Endothelial cell of umbilical vein (primary cell): ENCODE measurements at regions not wholly inside any gene's neighbourhood (a gene's known extent, or its start where the extent isn't known, plus 50 kb on each side); places are given as distances from the start of the nearest gene placed in this dataset.

Source experiments
- BruUV-seq: library from RNA; stranded (reverse); fragments of 400-500 nt; replicated peaks from 2 replicates; lab custom pipeline; 2021; lab: Mats Ljungman, UMichigan
- CTCF ChIA-PET: fragments of 300-600, 350-600 bp; sonication (Branson Sonifier 250); formaldehyde crosslinking; loops from one replicate; lab custom pipeline; 2021; ENCODE audit warnings: antibody characterized with exemption, inconsistent platforms; lab: Charles Lee
- POLR2A ChIA-PET: fragments of 300-600, 350-600 bp; sonication (Branson Sonifier 250); formaldehyde crosslinking; loops from one replicate; lab custom pipeline; 2021; ENCODE audit warnings: antibody characterized with exemption, inconsistent platforms; lab: Charles Lee
- DNase-seq: peaks from one replicate; pipeline ENCODE4 v3.0.0-alpha.2; 2011; ENCODE audit warnings: low read depth, low spot score
- FAIRE-seq: peaks from 2 replicates; lab custom pipeline; 2011; peaks lifted over from hg19 to GRCh38; lab: Jason Lieb, UNC
- H2AFZ ChIP-seq: 2 replicates; pipeline ENCODE4 v1.6.0; 2012; ENCODE audit warnings: low read depth, low read length, control low read depth, inconsistent platforms
- H3K27ac ChIP-seq: 2 replicates; pipeline ENCODE4 v1.5.1; 2011; ENCODE audit warnings: low read depth, mild to moderate bottlenecking, control low read depth, low read length, moderate library complexity; ENCODE audit not compliant: insufficient read depth
- H3K27me3 ChIP-seq, 2 experiments: 2 replicates each; pipeline versions ENCODE4 v1.6.0 to v1.6.1; 2011; ENCODE audit warnings: low read length in 2 of 2, mixed read lengths in 1 of 2; ENCODE audit not compliant: control insufficient read depth in 2 of 2, insufficient read depth in 2 of 2
- H3K36me3 ChIP-seq, 2 experiments: 2 replicates in 1 of 2; 3 replicates in 1 of 2; pipeline ENCODE4 v1.5.1; 2011; ENCODE audit warnings: low read length in 2 of 2, mild to moderate bottlenecking in 1 of 2, moderate library complexity in 1 of 2; ENCODE audit not compliant: control insufficient read depth in 2 of 2, insufficient read depth in 2 of 2; ENCODE audit errors: extremely low read depth in 1 of 2
- H3K4me1 ChIP-seq: 3 replicates; pipeline ENCODE4 v1.5.1; 2011; ENCODE audit warnings: mild to moderate bottlenecking, low read length; ENCODE audit not compliant: control insufficient read depth, insufficient read depth; ENCODE audit errors: extremely low read depth
- H3K4me2 ChIP-seq: 2 replicates; pipeline ENCODE4 v1.6.1; 2011; ENCODE audit warnings: low read length, control low read depth, mixed read lengths; ENCODE audit not compliant: insufficient read depth
- H3K4me3 ChIP-seq, 3 experiments: fragments of 200-600 bp in 1 of 3; sonication (generic), shearing (Covaris generic) in 1 of 3; replicated peaks in 1 of 3; 2 replicates each; pipeline ENCODE4 v1.5.1; 2011 to 2016; ENCODE audit warnings: control low read depth in 3 of 3, low read length in 3 of 3, mild to moderate bottlenecking in 2 of 3, inconsistent platforms in 1 of 3, low read depth in 1 of 3, moderate library complexity in 1 of 3; ENCODE audit not compliant: insufficient read depth in 1 of 3
- H3K79me2 ChIP-seq: 2 replicates; pipeline ENCODE4 v1.6.0; 2012; ENCODE audit warnings: low read length, inconsistent platforms; ENCODE audit not compliant: control insufficient read depth, insufficient read depth
- H3K9ac ChIP-seq: replicated peaks from 2 replicates; pipeline ENCODE3; 2011; ENCODE audit warnings: low read length, control low read depth; ENCODE audit not compliant: insufficient read depth; ENCODE audit errors: extremely low read depth
- H3K9me1 ChIP-seq: replicated peaks from 3 replicates; pipeline ENCODE4 v1.6.0; 2011; ENCODE audit warnings: mild to moderate bottlenecking, low read length; ENCODE audit not compliant: control insufficient read depth, insufficient read depth; ENCODE audit errors: extremely low read depth
- H3K9me3 ChIP-seq: replicated peaks from 2 replicates; pipeline ENCODE4 v1.5.1; 2012; ENCODE audit warnings: low read length, inconsistent platforms; ENCODE audit not compliant: control insufficient read depth, insufficient read depth
- H4K20me1 ChIP-seq: replicated peaks from 2 replicates; pipeline ENCODE3; 2011; ENCODE audit warnings: mild to moderate bottlenecking, low read length; ENCODE audit not compliant: control insufficient read depth, insufficient read depth; ENCODE audit errors: extremely low read depth
- CTCF ChIP-seq, 2 donors: IDR thresholded peaks; 1 replicate in 1 of 2; 2 replicates in 1 of 2; pipeline ENCODE4 v1.5.1; 2011; ENCODE audit warnings: low read length in 2 of 2, mild to moderate bottlenecking in 2 of 2, moderate library complexity in 2 of 2, control low read depth in 1 of 2, inconsistent platforms in 1 of 2, low read depth in 1 of 2; ENCODE audit not compliant: insufficient read depth in 1 of 2; ENCODE audit errors: extremely low read depth in 1 of 2
- EZH2 ChIP-seq: IDR thresholded peaks from 2 replicates; pipeline ENCODE4 v1.6.1; 2012; ENCODE audit warnings: borderline replicate concordance, low read depth, mild to moderate bottlenecking, moderate library complexity, low read length, inconsistent platforms; ENCODE audit not compliant: severe bottlenecking
- FOS ChIP-seq: IDR thresholded peaks from 2 replicates; pipeline ENCODE4 v1.6.1; 2011; ENCODE audit warnings: mild to moderate bottlenecking, low read length, moderate library complexity, borderline replicate concordance; ENCODE audit not compliant: insufficient read depth
- GATA2 ChIP-seq: IDR thresholded peaks from 2 replicates; pipeline ENCODE4 v1.7.0; 2011; ENCODE audit warnings: low read depth, mild to moderate bottlenecking, moderate library complexity, mixed read lengths, low read length; ENCODE audit not compliant: insufficient read length, insufficient read depth
- JUN ChIP-seq: IDR thresholded peaks from 2 replicates; pipeline ENCODE4 v1.6.1; 2011; ENCODE audit warnings: borderline replicate concordance, low read depth; ENCODE audit not compliant: insufficient read length, insufficient read depth
- MAX ChIP-seq: IDR thresholded peaks from 2 replicates; pipeline ENCODE4 v1.6.1; 2011; ENCODE audit not compliant: insufficient read depth, insufficient read length
- MYC ChIP-seq: IDR thresholded peaks from one replicate; pipeline ENCODE4 v1.6.1; 2011; ENCODE audit warnings: mild to moderate bottlenecking, low read depth, low read length
- POLR2A ChIP-seq: IDR thresholded peaks from 2 replicates; pipeline ENCODE4 v1.6.1; 2012; ENCODE audit warnings: low read depth, mild to moderate bottlenecking, control low read depth, low read length
- POLR2AphosphoS5 ChIP-seq: IDR thresholded peaks from 2 replicates; pipeline ENCODE4 v1.6.1; 2012; ENCODE audit warnings: low read depth, mild to moderate bottlenecking, control low read depth, low read length, moderate library complexity; ENCODE audit not compliant: insufficient read depth
- dilution Hi-C: fragments of 300-500 bp; cut with MboI; formaldehyde crosslinking; loops from one replicate; pipeline ENCODE4 v1.15.0; 2019; ENCODE audit warnings: low sequenced_read_pairs; ENCODE audit not compliant: extremely low pct_ligation_motif_present
- intact Hi-C: fragments of 100-400 bp; cut with micrococcal nuclease; formaldehyde crosslinking; loops from one replicate; pipeline ENCODE4 v1.10.0; 2022

GRCh38 chr13:85432881-85433280 is 366.3 kb downstream of the SLITRK6 start:
- Histone ChIP-seq H4K20me1 (no peaks in the 10 kb centered on the region), H3K36me3 (no peaks in the 10 kb centered on the region), H3K27me3 (no peaks in the 10 kb centered on the region), H2AFZ (no peak overlapping the region), H3K9ac (no peak overlapping the region), H3K79me2 (no peaks in the 10 kb centered on the region), H3K9me3 (peaks cover 4% of the 10 kb centered on the region), H3K4me3 (no peak overlapping the region), H3K9me1 (no peaks in the 10 kb centered on the region), H3K4me2 (no peak overlapping the region), H3K4me1 (no peaks in the 10 kb centered on the region), H3K27ac (no peak overlapping the region)
- ChIA-PET POLR2A (no interaction called here), CTCF (no interaction called here)
- DNase-seq (no peak), FAIRE-seq (no peak)
- BruUV-seq, result no TSS peak
- TF ChIP-seq MAX, result no peak
- TF ChIP-seq MYC, result no peak
- no peak for TF ChIP-seq POLR2AphosphoS5
- TF ChIP-seq POLR2A, result no peak
- no peak for TF ChIP-seq GATA2
- no peak for TF ChIP-seq FOS
- TF ChIP-seq JUN, result no peak
- no peak for TF ChIP-seq EZH2
- no peak for TF ChIP-seq CTCF (IDR thresholded peaks at IDR 0.05; ENCODE audit: extremely low read depth in 1 of 2, insufficient read depth in 1 of 2, low read depth in 1 of 2, low read length in 2 of 2)
- dilution Hi-C loops (no loop called here), intact Hi-C loops (no loop called here)
